Astrocyte (in vitro differentiated cells and primary cell): ENCODE measurements at regions not wholly inside any gene's neighbourhood (a gene's known extent, or its start where the extent isn't known, plus 50 kb on each side); places are given as distances from the start of the nearest gene placed in this dataset.

ENCODE experiments used
- DNase-seq: peaks from one replicate; pipeline ENCODE4 v3.0.0-alpha.2; 2010; ENCODE audit warnings: low read depth
- FAIRE-seq: peaks from 2 replicates; lab custom pipeline; 2011; peaks lifted over from hg19 to GRCh38; lab: Jason Lieb, UNC
- H2AFZ ChIP-seq: 2 replicates; pipeline ENCODE4 v1.6.0; 2012; ENCODE audit warnings: low read depth, low read length, inconsistent platforms
- H3K27ac ChIP-seq: 2 replicates; pipeline ENCODE4 v1.5.1; 2011; ENCODE audit warnings: low read depth, low read length, inconsistent platforms
- H3K27me3 ChIP-seq: 2 replicates; pipeline ENCODE4 v1.6.0; 2011; ENCODE audit warnings: low read length, inconsistent platforms; ENCODE audit not compliant: insufficient read depth
- H3K36me3 ChIP-seq: 2 replicates; pipeline ENCODE4 v1.5.1; 2011; ENCODE audit warnings: low read length, inconsistent platforms; ENCODE audit not compliant: insufficient read depth
- H3K4me1 ChIP-seq: 2 replicates; pipeline ENCODE4 v1.5.1; 2011; ENCODE audit warnings: low read length, inconsistent platforms; ENCODE audit not compliant: insufficient read depth
- H3K4me2 ChIP-seq: 2 replicates; pipeline ENCODE4 v1.6.0; 2012; ENCODE audit warnings: low read length, inconsistent platforms
- H3K4me3 ChIP-seq: 2 replicates; pipeline ENCODE4 v1.5.1; 2011; ENCODE audit warnings: low read depth, mild to moderate bottlenecking, low read length, inconsistent platforms; ENCODE audit not compliant: insufficient read depth
- H3K79me2 ChIP-seq: 2 replicates; pipeline ENCODE4 v1.6.0; 2012; ENCODE audit warnings: mild to moderate bottlenecking, low read length, inconsistent platforms; ENCODE audit not compliant: insufficient read depth
- H3K9ac ChIP-seq: 2 replicates; pipeline ENCODE4 v1.6.0; 2012; ENCODE audit warnings: mild to moderate bottlenecking, low read length, inconsistent platforms
- H3K9me3 ChIP-seq: 2 replicates; pipeline ENCODE4 v1.5.1; 2012; ENCODE audit warnings: low read depth, mild to moderate bottlenecking, low read length, inconsistent platforms; ENCODE audit not compliant: insufficient read depth
- H4K20me1 ChIP-seq: 2 replicates; pipeline ENCODE4 v1.6.0; 2012; ENCODE audit warnings: low read length, inconsistent platforms; ENCODE audit not compliant: insufficient read depth
- H3K27ac Mint-ChIP-seq: one replicate; pipeline ENCODE4 v1.8.0; 2021; ENCODE audit warnings: mild to moderate bottlenecking, mixed read lengths; ENCODE audit not compliant: unreplicated experiment
- H3K27me3 Mint-ChIP-seq: one replicate; pipeline ENCODE4 v1.8.0; 2021; ENCODE audit warnings: low read depth, mixed read lengths; ENCODE audit not compliant: unreplicated experiment
- H3K36me3 Mint-ChIP-seq: one replicate; pipeline ENCODE4 v1.8.0; 2021; ENCODE audit warnings: low read depth, mixed read lengths; ENCODE audit not compliant: unreplicated experiment
- H3K4me1 Mint-ChIP-seq: one replicate; pipeline ENCODE4 v1.8.0; 2021; ENCODE audit warnings: low read depth, mixed read lengths; ENCODE audit not compliant: unreplicated experiment
- H3K4me3 Mint-ChIP-seq: one replicate; pipeline ENCODE4 v1.8.0; 2021; ENCODE audit warnings: mild to moderate bottlenecking, moderate library complexity, mixed read lengths; ENCODE audit not compliant: unreplicated experiment
- H3K9me3 Mint-ChIP-seq: one replicate; pipeline ENCODE4 v1.8.0; 2021; ENCODE audit warnings: mild to moderate bottlenecking, mixed read lengths; ENCODE audit not compliant: unreplicated experiment
- EZH2 ChIP-seq: IDR thresholded peaks from 2 replicates; pipeline ENCODE4 v1.6.1; 2012; ENCODE audit warnings: mild to moderate bottlenecking, low read length, inconsistent platforms; ENCODE audit not compliant: insufficient read depth
- TF ChIP-seq, protein P1 (sequence below): IDR thresholded peaks from 2 replicates; pipeline ENCODE4 v1.5.1; 2011; ENCODE audit warnings: low read depth, mild to moderate bottlenecking, inconsistent platforms, low read length, moderate library complexity; ENCODE audit not compliant: insufficient read depth

DNA sequence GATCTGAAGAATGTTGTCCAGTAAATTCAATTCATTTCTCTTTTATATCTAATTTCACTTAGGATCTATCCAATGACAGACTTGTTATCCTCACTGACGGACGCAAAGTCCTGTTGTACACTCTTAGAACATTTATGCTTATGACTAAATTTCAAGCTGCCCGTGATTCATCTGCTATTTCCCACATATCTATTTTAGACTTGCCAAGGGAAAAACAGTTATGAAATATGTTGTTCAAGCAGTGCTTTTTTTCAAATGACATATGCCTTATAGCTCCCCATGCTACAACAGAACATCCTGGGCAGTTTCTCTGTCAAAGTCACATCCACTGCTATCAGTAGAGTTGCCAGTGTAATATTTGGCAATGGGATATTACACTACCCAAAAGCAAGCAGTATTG lies 94.2 kb upstream of the CBLN2 start:
- FAIRE-seq, result no peak
- TF ChIP-seq EZH2, result no peak
- TF ChIP-seq, protein P1, sequence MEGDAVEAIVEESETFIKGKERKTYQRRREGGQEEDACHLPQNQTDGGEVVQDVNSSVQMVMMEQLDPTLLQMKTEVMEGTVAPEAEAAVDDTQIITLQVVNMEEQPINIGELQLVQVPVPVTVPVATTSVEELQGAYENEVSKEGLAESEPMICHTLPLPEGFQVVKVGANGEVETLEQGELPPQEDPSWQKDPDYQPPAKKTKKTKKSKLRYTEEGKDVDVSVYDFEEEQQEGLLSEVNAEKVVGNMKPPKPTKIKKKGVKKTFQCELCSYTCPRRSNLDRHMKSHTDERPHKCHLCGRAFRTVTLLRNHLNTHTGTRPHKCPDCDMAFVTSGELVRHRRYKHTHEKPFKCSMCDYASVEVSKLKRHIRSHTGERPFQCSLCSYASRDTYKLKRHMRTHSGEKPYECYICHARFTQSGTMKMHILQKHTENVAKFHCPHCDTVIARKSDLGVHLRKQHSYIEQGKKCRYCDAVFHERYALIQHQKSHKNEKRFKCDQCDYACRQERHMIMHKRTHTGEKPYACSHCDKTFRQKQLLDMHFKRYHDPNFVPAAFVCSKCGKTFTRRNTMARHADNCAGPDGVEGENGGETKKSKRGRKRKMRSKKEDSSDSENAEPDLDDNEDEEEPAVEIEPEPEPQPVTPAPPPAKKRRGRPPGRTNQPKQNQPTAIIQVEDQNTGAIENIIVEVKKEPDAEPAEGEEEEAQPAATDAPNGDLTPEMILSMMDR, result no peak
- Histone ChIP-seq H3K27ac (no peak overlapping the region), H3K4me3 (no peak overlapping the region), H3K36me3 (no peaks in the 10 kb centered on the region), H3K79me2 (no peaks in the 10 kb centered on the region), H3K4me2 (no peak overlapping the region), H3K27me3 (no peaks in the 10 kb centered on the region), H3K9ac (no peak overlapping the region), H3K9me3 (no peaks in the 10 kb centered on the region), H3K4me1 (no peaks in the 10 kb centered on the region), H4K20me1 (no peaks in the 10 kb centered on the region), H2AFZ (no peak overlapping the region)
- Mint-ChIP-seq H3K4me3 (no peak overlapping the region), H3K4me1 (no peaks in the 10 kb centered on the region), H3K27me3 (no peaks in the 10 kb centered on the region), H3K9me3 (peaks cover 2% of the 10 kb centered on the region), H3K27ac (no peak overlapping the region), H3K36me3 (no peaks in the 10 kb centered on the region)
- DNase-seq, result no peak

DNA sequence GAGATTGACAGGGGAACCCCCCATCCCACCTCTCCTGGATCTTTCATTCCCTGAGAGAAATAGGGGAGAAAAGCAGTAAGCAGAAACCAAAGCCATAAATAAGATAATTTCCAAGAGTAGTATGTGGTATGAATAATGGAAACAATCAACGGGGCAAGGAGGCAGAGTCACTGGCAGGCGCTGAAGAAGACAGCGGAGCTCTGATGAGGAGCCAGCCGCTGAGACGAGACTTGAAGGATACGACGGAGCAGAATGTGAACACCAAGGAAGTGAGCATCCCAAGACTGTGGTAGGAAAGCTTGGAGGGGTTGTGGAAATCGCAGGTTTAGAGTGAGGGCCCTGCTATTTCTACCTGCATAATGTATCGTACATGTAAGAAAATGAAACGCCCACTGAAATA lies 93.6 kb upstream of the CBLN2 start:
- H3K4me3 Mint-ChIP-seq, result no peak overlapping the region
- H3K4me1 ChIP-seq, result no peaks in the 10 kb centered on the region
- FAIRE-seq (no peak), DNase-seq (no peak)
- no peaks in the 10 kb centered on the region for H3K27me3 ChIP-seq
- no peak overlapping the region for H3K4me2 ChIP-seq
- H3K9ac ChIP-seq, result no peak overlapping the region
- H3K4me1 Mint-ChIP-seq, result no peaks in the 10 kb centered on the region
- H3K27ac ChIP-seq, result no peak overlapping the region
- H4K20me1 ChIP-seq, result no peaks in the 10 kb centered on the region
- H3K27me3 Mint-ChIP-seq, result no peaks in the 10 kb centered on the region
- H3K27ac Mint-ChIP-seq, result no peak overlapping the region
- no peaks in the 10 kb centered on the region for H3K79me2 ChIP-seq
- TF ChIP-seq EZH2, result no peak
- TF ChIP-seq, protein P1, result no peak
- no peaks in the 10 kb centered on the region for H3K36me3 Mint-ChIP-seq
- no peak overlapping the region for H3K4me3 ChIP-seq
- peaks cover 6% of the 10 kb centered on the region for H3K9me3 Mint-ChIP-seq
- H2AFZ ChIP-seq, result no peak overlapping the region
- no peaks in the 10 kb centered on the region for H3K9me3 ChIP-seq
- H3K36me3 ChIP-seq, result no peaks in the 10 kb centered on the region

DNA sequence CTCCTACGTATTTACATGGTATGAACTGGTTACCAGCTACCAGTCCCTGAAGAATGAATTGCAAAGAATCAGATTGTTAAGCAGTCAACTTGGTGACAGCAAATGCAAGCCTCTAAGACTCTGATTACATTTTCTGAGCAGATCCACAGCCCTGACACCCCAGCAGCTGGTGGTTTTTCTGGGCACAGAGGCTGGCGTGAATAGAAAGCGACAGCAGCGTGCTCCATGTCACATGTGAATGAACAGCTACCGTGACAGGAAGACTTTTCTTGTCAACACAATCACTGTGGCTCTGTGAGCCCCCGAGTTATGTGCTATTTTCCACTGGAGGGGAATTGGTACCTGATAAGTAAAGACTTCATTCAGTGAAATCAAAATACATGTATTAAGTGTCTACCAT lies 93.2 kb upstream of the CBLN2 start:
- Mint-ChIP-seq H3K4me1 (no peaks in the 10 kb centered on the region), H3K36me3 (no peaks in the 10 kb centered on the region), H3K27me3 (no peaks in the 10 kb centered on the region), H3K27ac (no peak overlapping the region), H3K4me3 (no peak overlapping the region), H3K9me3 (peaks cover 6% of the 10 kb centered on the region)
- Histone ChIP-seq H3K9me3 (no peaks in the 10 kb centered on the region), H3K79me2 (no peaks in the 10 kb centered on the region), H3K4me2 (no peak overlapping the region), H3K27me3 (no peaks in the 10 kb centered on the region), H3K9ac (no peak overlapping the region), H3K4me1 (no peaks in the 10 kb centered on the region), H3K27ac (no peak overlapping the region), H4K20me1 (no peaks in the 10 kb centered on the region), H3K4me3 (no peak overlapping the region), H3K36me3 (no peaks in the 10 kb centered on the region), H2AFZ (no peak overlapping the region)
- TF ChIP-seq EZH2, result no peak
- FAIRE-seq (no peak), DNase-seq (no peak)
